ENCODE measurements at regions not wholly inside any gene's neighbourhood (a gene's known extent, or its start where the extent isn't known, plus 50 kb on each side); places are given as distances from the start of the nearest gene placed in this dataset.

DNA sequence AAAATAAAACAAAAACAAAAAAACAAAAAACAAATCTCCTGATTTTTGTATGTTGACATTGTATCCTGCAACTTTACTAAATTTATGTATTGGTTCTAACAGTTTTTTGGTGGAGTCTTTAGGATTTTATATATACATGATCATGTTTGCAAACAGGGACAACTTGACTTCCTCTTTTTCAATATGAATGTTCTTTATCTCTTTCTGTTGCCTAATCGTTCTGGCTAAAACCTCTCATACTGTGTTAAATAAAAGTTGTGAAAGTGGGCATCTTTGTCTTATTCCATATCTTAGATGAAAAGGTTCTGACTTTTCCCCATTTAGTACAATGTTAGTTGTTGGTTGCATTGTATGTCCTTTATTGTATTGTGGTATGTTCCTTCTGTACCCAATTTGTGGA, 261.7 kb upstream of the NOX3 start:
- H3K27me3 ChIP-seq (ENCODE audit: insufficient read depth, low read depth, low read length), result no peaks in the 10 kb centered on the region
- no peaks in the 10 kb centered on the region for H4K20me1 ChIP-seq (ENCODE audit: insufficient read depth)
- no peaks in the 10 kb centered on the region for H3K79me2 ChIP-seq (replicated peaks; ENCODE audit: insufficient read depth, low read length)
- H3K36me3 ChIP-seq (ENCODE audit: insufficient read depth, low read length), result no peaks in the 10 kb centered on the region
- no peak overlapping the region for H3K4me3 ChIP-seq (ENCODE audit: low read length)
- H2AFZ ChIP-seq (ENCODE audit: low read depth, low read length), result no peak overlapping the region
- no peak overlapping the region for H3K27ac ChIP-seq (ENCODE audit: low read length)
- no peaks in the 10 kb centered on the region for H3F3A ChIP-seq (ENCODE audit: insufficient read depth, low read length, poor library complexity, severe bottlenecking)
- no peaks in the 10 kb centered on the region for H3K9me2 ChIP-seq (ENCODE audit: insufficient read depth, low read length)
- H3K9me3 ChIP-seq (ENCODE audit: low read length), result no peaks in the 10 kb centered on the region
- no peak overlapping the region for H3K9ac ChIP-seq (ENCODE audit: low read length)
- TF ChIP-seq EP300 (conservative IDR thresholded peaks at IDR 0.05; ENCODE audit: poor library complexity, severe bottlenecking) (no peak), SMC3 (conservative IDR thresholded peaks at IDR 0.05; ENCODE audit: poor library complexity) (no peak), MXI1 (conservative IDR thresholded peaks at IDR 0.05; ENCODE audit: poor library complexity, severe bottlenecking) (no peak), TAF1 (IDR thresholded peaks at IDR 0.05; ENCODE audit: low read depth) (no peak)
- no peak overlapping the region for H3K4me2 ChIP-seq (ENCODE audit: low read length)

DNA sequence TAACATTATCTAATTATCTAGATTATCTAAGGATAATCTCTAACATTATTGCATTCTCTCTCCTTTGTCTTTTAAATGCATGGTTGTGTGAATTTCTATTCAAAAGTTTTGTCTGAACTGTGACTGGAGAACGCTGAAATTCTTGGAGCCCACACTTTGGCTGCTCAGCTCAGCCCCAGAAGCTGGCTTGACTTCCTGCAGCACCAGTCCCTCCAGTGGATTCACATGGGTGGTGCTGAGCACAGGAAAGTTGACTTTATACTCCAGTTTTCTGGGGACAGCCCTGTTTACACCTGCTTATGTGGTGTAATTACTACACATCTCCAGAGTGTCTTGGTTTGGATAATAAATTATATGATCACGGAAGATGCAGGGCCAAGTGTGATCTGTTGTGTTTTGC, 255.1 kb upstream of the NOX3 start:
- H3K4me3 ChIP-seq (ENCODE audit: low read length), result no peak overlapping the region
- no peak for TF ChIP-seq POLR2AphosphoS5 (IDR thresholded peaks at IDR 0.05)
- H3K27me3 ChIP-seq (ENCODE audit: insufficient read depth, low read depth, low read length), result no peaks in the 10 kb centered on the region
- no peaks in the 10 kb centered on the region for H3F3A ChIP-seq (ENCODE audit: insufficient read depth, low read length, poor library complexity, severe bottlenecking)
- no peaks in the 10 kb centered on the region for H3K9me3 ChIP-seq (ENCODE audit: low read length)
- no peak overlapping the region for H3K27ac ChIP-seq (ENCODE audit: low read length)
- H3K79me2 ChIP-seq (replicated peaks; ENCODE audit: insufficient read depth, low read length), result no peaks in the 10 kb centered on the region
- H4K20me1 ChIP-seq (ENCODE audit: insufficient read depth), result no peaks in the 10 kb centered on the region
- no peak overlapping the region for H2AFZ ChIP-seq (ENCODE audit: low read depth, low read length)
- H3K4me2 ChIP-seq (ENCODE audit: low read length), result no peak overlapping the region
- no peaks in the 10 kb centered on the region for H3K9me2 ChIP-seq (ENCODE audit: insufficient read depth, low read length)
- H3K36me3 ChIP-seq (ENCODE audit: insufficient read depth, low read length), result no peaks in the 10 kb centered on the region
- H3K9ac ChIP-seq (ENCODE audit: low read length), result no peak overlapping the region

DNA sequence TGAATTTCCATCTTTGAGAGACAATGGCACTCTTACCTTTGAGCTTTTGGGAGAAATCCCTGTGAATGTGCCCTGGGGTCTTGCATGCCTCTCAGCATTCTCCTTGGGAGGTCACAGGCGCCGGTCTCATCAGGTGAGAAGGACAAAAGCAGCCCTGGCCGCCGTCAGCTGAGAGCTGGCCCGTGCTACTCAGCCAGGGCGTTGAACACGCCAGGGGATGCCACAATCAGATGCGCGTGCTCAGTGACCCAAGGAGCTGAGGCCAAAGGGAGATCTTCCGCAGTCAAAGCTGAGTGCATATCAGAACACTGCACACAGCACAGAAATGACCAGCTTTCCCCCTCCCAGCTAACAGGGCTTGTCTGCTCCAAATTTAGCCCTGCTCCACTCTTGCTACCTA, 253.6 kb upstream of the NOX3 start:
- Histone ChIP-seq H3K4me3 (ENCODE audit: low read length) (no peak overlapping the region), H3K9me3 (ENCODE audit: low read length) (no peaks in the 10 kb centered on the region), H3K9ac (ENCODE audit: low read length) (no peak overlapping the region), H3K9me2 (ENCODE audit: insufficient read depth, low read length) (no peaks in the 10 kb centered on the region), H4K20me1 (ENCODE audit: insufficient read depth) (no peaks in the 10 kb centered on the region), H3K27me3 (ENCODE audit: insufficient read depth, low read depth, low read length) (no peaks in the 10 kb centered on the region), H3K4me2 (ENCODE audit: low read length) (no peak overlapping the region), H3K27ac (ENCODE audit: low read length) (no peak overlapping the region), H3K36me3 (ENCODE audit: insufficient read depth, low read length) (no peaks in the 10 kb centered on the region), H2AFZ (ENCODE audit: low read depth, low read length) (no peak overlapping the region), H3K79me2 (replicated peaks; ENCODE audit: insufficient read depth, low read length) (no peaks in the 10 kb centered on the region), H3F3A (ENCODE audit: insufficient read depth, low read length, poor library complexity, severe bottlenecking) (no peaks in the 10 kb centered on the region)
- TF ChIP-seq RAD21 (conservative IDR thresholded peaks at IDR 0.05) (no peak), EZH2 (IDR thresholded peaks at IDR 0.05; ENCODE audit: borderline replicate concordance, insufficient read depth, low read length, poor library complexity, severe bottlenecking) (no peak), POLR2AphosphoS5 (IDR thresholded peaks at IDR 0.05) (no peak), TAF1 (IDR thresholded peaks at IDR 0.05; ENCODE audit: low read depth) (no peak), EP300 (conservative IDR thresholded peaks at IDR 0.05; ENCODE audit: poor library complexity, severe bottlenecking) (no peak), SMC3 (conservative IDR thresholded peaks at IDR 0.05; ENCODE audit: poor library complexity) (no peak), MXI1 (conservative IDR thresholded peaks at IDR 0.05; ENCODE audit: poor library complexity, severe bottlenecking) (no peak)
- TF ChIP-seq, protein P1, sequence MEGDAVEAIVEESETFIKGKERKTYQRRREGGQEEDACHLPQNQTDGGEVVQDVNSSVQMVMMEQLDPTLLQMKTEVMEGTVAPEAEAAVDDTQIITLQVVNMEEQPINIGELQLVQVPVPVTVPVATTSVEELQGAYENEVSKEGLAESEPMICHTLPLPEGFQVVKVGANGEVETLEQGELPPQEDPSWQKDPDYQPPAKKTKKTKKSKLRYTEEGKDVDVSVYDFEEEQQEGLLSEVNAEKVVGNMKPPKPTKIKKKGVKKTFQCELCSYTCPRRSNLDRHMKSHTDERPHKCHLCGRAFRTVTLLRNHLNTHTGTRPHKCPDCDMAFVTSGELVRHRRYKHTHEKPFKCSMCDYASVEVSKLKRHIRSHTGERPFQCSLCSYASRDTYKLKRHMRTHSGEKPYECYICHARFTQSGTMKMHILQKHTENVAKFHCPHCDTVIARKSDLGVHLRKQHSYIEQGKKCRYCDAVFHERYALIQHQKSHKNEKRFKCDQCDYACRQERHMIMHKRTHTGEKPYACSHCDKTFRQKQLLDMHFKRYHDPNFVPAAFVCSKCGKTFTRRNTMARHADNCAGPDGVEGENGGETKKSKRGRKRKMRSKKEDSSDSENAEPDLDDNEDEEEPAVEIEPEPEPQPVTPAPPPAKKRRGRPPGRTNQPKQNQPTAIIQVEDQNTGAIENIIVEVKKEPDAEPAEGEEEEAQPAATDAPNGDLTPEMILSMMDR (IDR thresholded peaks at IDR 0.05; ENCODE audit: poor library complexity, severe bottlenecking), result no peak
- TF ChIP-seq, protein P2, sequence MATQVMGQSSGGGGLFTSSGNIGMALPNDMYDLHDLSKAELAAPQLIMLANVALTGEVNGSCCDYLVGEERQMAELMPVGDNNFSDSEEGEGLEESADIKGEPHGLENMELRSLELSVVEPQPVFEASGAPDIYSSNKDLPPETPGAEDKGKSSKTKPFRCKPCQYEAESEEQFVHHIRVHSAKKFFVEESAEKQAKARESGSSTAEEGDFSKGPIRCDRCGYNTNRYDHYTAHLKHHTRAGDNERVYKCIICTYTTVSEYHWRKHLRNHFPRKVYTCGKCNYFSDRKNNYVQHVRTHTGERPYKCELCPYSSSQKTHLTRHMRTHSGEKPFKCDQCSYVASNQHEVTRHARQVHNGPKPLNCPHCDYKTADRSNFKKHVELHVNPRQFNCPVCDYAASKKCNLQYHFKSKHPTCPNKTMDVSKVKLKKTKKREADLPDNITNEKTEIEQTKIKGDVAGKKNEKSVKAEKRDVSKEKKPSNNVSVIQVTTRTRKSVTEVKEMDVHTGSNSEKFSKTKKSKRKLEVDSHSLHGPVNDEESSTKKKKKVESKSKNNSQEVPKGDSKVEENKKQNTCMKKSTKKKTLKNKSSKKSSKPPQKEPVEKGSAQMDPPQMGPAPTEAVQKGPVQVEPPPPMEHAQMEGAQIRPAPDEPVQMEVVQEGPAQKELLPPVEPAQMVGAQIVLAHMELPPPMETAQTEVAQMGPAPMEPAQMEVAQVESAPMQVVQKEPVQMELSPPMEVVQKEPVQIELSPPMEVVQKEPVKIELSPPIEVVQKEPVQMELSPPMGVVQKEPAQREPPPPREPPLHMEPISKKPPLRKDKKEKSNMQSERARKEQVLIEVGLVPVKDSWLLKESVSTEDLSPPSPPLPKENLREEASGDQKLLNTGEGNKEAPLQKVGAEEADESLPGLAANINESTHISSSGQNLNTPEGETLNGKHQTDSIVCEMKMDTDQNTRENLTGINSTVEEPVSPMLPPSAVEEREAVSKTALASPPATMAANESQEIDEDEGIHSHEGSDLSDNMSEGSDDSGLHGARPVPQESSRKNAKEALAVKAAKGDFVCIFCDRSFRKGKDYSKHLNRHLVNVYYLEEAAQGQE (IDR thresholded peaks at IDR 0.05; ENCODE audit: borderline replicate concordance), result no peak

Measured in neural cell (in vitro differentiated cells).